GM19099 (cell line): ENCODE measurements at regions not wholly inside any gene's neighbourhood (a gene's known extent, or its start where the extent isn't known, plus 50 kb on each side); places are given as distances from the start of the nearest gene placed in this dataset.

Experiments
- POLR2A ChIP-seq: IDR thresholded peaks from 3 replicates; pipeline ENCODE4 v1.6.1; 2011; ENCODE audit warnings: low read depth; ENCODE audit not compliant: insufficient read length; ENCODE audit errors: extremely low read depth

- no peak for TF ChIP-seq POLR2A
Observed at GRCh38 chr9:89879701-89880100, 274.9 kb downstream of the GADD45G start.

- TF ChIP-seq POLR2A: no peak
Observed at GRCh38 chr9:89880161-89880560, 275.3 kb downstream of the GADD45G start.

- no peak for TF ChIP-seq POLR2A
Observed at GRCh38 chr9:89880721-89881120, 275.9 kb downstream of the GADD45G start.

- TF ChIP-seq POLR2A: no peak
Observed at GRCh38 chr9:89881431-89881830, 276.6 kb downstream of the GADD45G start.

GRCh38 chr9:89882930-89883361, 278.1 kb downstream of the GADD45G start:
- TF ChIP-seq POLR2A: no peak

- TF ChIP-seq POLR2A: no peak
Observed at GRCh38 chr9:89883401-89884341, 278.9 kb downstream of the GADD45G start.

GRCh38 chr9:89884356-89885083, 279.7 kb downstream of the GADD45G start:
- TF ChIP-seq POLR2A: no peak

- TF ChIP-seq POLR2A: no peak
Observed at GRCh38 chr9:89885156-89885555, 280.3 kb downstream of the GADD45G start.

GRCh38 chr9:89886281-89886700, 281.5 kb downstream of the GADD45G start:
- no peak for TF ChIP-seq POLR2A

- TF ChIP-seq POLR2A: no peak
Observed at GRCh38 chr9:89887286-89887685, 282.5 kb downstream of the GADD45G start.

GRCh38 chr9:89888233-89888632, 283.4 kb downstream of the GADD45G start:
- no peak for TF ChIP-seq POLR2A

- TF ChIP-seq POLR2A: no peak
Observed at GRCh38 chr9:89888677-89889076, 283.9 kb downstream of the GADD45G start.

- no peak for TF ChIP-seq POLR2A
Observed at GRCh38 chr9:89889865-89890264, 285.1 kb downstream of the GADD45G start.

- TF ChIP-seq POLR2A: no peak
Observed at GRCh38 chr9:89890326-89890980, 285.6 kb downstream of the GADD45G start.

- TF ChIP-seq POLR2A: no peak
Observed at GRCh38 chr9:89891221-89891590, 286.4 kb downstream of the GADD45G start.

- no peak for TF ChIP-seq POLR2A
Observed at GRCh38 chr9:89891591-89892304, 286.9 kb downstream of the GADD45G start.

GRCh38 chr9:89892920-89893319, 288.1 kb downstream of the GADD45G start:
- no peak for TF ChIP-seq POLR2A
